Panc1 (cell line): ENCODE measurements at regions not wholly inside any gene's neighbourhood (a gene's known extent, or its start where the extent isn't known, plus 50 kb on each side); places are given as distances from the start of the nearest gene placed in this dataset.

Experiments
- POLR2AphosphoS5 ChIP-seq: IDR thresholded peaks from 2 replicates; pipeline ENCODE4 v1.6.1; 2012; ENCODE audit warnings: mild to moderate bottlenecking, low read depth, low read length, moderate library complexity
- REST ChIP-seq, 2 experiments: IDR thresholded peaks; 2 replicates each; pipeline ENCODE4 v1.6.1; 2011 to 2012; ENCODE audit warnings: low read depth in 2 of 2, control low read depth in 1 of 2, low read length in 1 of 2, mild to moderate bottlenecking in 1 of 2, moderate library complexity in 1 of 2; ENCODE audit not compliant: insufficient read depth in 1 of 2
- TCF7L2 ChIP-seq: IDR thresholded peaks from 2 replicates; pipeline ENCODE4 v1.6.1; 2011; ENCODE audit warnings: mild to moderate bottlenecking, low read depth, low read length, inconsistent platforms
- TF ChIP-seq, protein P1 (sequence below): fragments of 450-650 bp; IDR thresholded peaks from 2 replicates; pipeline ENCODE4 v1.5.1; 2017; ENCODE audit warnings: mild to moderate bottlenecking

- no peak for TF ChIP-seq REST (IDR thresholded peaks at IDR 0.05; ENCODE audit: insufficient read depth in 1 of 2, low read depth in 2 of 2, low read length in 1 of 2)
- TF ChIP-seq, protein P1, sequence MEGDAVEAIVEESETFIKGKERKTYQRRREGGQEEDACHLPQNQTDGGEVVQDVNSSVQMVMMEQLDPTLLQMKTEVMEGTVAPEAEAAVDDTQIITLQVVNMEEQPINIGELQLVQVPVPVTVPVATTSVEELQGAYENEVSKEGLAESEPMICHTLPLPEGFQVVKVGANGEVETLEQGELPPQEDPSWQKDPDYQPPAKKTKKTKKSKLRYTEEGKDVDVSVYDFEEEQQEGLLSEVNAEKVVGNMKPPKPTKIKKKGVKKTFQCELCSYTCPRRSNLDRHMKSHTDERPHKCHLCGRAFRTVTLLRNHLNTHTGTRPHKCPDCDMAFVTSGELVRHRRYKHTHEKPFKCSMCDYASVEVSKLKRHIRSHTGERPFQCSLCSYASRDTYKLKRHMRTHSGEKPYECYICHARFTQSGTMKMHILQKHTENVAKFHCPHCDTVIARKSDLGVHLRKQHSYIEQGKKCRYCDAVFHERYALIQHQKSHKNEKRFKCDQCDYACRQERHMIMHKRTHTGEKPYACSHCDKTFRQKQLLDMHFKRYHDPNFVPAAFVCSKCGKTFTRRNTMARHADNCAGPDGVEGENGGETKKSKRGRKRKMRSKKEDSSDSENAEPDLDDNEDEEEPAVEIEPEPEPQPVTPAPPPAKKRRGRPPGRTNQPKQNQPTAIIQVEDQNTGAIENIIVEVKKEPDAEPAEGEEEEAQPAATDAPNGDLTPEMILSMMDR, result no peak
- no peak for TF ChIP-seq POLR2AphosphoS5
- TF ChIP-seq TCF7L2, result no peak
These were observed 176.7 kb upstream of the PPP2R2D start for GRCh38 chr10:131724169-131724545.
